T-helper 17 cell (primary cell): ENCODE measurements at regions not wholly inside any gene's neighbourhood (a gene's known extent, or its start where the extent isn't known, plus 50 kb on each side); places are given as distances from the start of the nearest gene placed in this dataset.

Experiments used
- ATAC-seq: fragments of 150-1000 bp; cut with Tn5 transposase; 2 replicates; pipeline ENCODE4 v1.10.0; 2021; ENCODE audit warnings: mild to moderate bottlenecking, moderate library complexity
- DNase-seq, 3 donors: peaks; one replicate each; pipeline versions ENCODE4 v3.0.0 to v3.0.0-alpha.2; 2020 to 2021
- H3K9me3 ChIP-seq: one replicate; pipeline ENCODE4 v1.7.0; 2013; ENCODE audit warnings: low read length, mild to moderate bottlenecking; ENCODE audit not compliant: control insufficient read depth, poor library complexity, severe bottlenecking
- H3K27ac Mint-ChIP-seq: one replicate; pipeline ENCODE4 v1.8.0; 2022; ENCODE audit warnings: mild to moderate bottlenecking, moderate library complexity, mixed read lengths
- H3K27me3 Mint-ChIP-seq: one replicate; pipeline ENCODE4 v1.8.0; 2022; ENCODE audit warnings: mixed read lengths
- H3K36me3 Mint-ChIP-seq: one replicate; pipeline ENCODE4 v1.8.0; 2022; ENCODE audit warnings: low read depth, mixed read lengths
- H3K4me1 Mint-ChIP-seq: one replicate; pipeline ENCODE4 v1.8.0; 2022; ENCODE audit warnings: mild to moderate bottlenecking, mixed read lengths
- H3K4me3 Mint-ChIP-seq: one replicate; pipeline ENCODE4 v1.8.0; 2022; ENCODE audit warnings: mild to moderate bottlenecking, moderate library complexity, mixed read lengths

DNA sequence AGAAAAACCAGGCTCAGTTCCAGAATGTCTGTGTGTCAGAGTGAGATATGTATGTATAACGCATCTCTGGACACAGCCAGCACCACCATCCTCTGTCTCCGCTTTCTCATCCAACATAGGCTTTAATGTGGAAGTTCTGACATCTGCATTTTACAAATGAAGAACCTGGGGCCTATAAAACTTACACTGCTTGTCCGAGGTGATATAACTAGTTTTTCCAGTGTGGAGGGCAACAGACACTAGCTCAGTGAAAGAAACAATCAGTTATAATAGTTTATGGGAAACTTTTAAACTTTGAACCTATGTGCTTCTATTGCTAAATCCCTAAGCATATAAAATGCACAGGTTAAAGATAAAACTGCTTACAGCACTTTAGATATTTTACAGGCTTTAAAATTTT is 208.7 kb downstream of the CRPPA start:
- Mint-ChIP-seq H3K27ac (no peak overlapping the region), H3K4me3 (no peak overlapping the region), H3K4me1 (no peaks in the 10 kb centered on the region), H3K36me3 (no peaks in the 10 kb centered on the region), H3K27me3 (no peaks in the 10 kb centered on the region)
- ATAC-seq, result no peak
- no peaks in the 10 kb centered on the region for H3K9me3 ChIP-seq
- no peak for DNase-seq

DNA sequence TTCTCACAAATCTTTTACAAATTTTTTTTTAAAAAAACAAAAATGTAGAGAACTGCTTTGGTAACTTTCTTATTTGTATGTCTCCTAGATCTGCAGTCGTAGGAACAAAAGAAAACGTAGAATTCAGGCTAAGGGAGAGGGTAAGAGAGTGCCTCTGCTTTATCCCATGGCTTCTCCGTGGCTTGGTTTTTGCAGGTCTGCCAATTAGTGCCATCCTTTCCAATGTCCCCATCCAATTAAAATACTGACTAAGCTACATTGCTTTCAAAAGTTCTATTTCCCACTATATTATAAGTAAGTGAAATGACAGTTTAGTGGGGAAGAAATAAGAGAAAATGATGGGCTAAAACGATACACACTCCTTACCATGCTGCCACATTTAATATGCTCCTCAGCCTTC is 209.3 kb downstream of the CRPPA start:
- H3K9me3 ChIP-seq, result no peaks in the 10 kb centered on the region
- DNase-seq (no peak), ATAC-seq (no peak)
- no peaks in the 10 kb centered on the region for H3K36me3 Mint-ChIP-seq
- H3K4me3 Mint-ChIP-seq, result no peak overlapping the region
- H3K27ac Mint-ChIP-seq, result no peak overlapping the region
- no peaks in the 10 kb centered on the region for H3K4me1 Mint-ChIP-seq
- no peaks in the 10 kb centered on the region for H3K27me3 Mint-ChIP-seq

DNA sequence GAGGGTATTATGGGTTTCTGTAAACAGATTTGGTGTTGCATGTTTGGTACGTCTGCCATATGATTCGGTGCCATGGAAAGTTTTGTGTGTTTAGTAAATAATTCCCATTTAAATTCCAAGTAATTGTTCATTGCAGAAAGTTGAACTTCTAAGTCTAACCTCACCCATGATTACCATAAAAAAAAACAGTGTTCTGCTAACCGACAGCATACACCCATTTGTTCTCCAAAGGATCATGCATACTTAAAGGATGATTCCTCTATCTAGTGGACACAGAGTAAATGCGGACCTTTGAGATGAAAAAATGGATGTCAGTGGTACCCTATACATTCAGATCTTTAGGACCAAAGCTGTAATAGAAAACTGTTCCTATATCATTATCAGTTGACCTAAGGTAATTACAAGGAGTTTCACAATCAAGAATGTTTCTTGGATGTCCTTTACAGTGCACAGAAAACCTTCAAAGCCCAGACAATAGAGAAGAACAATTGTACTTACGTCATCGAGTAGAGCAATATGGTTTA is 209.9 kb downstream of the CRPPA start:
- DNase-seq, result no peak
- Mint-ChIP-seq H3K27me3 (no peaks in the 10 kb centered on the region), H3K27ac (no peak overlapping the region), H3K4me3 (no peak overlapping the region), H3K4me1 (no peaks in the 10 kb centered on the region), H3K36me3 (no peaks in the 10 kb centered on the region)
- H3K9me3 ChIP-seq, result no peaks in the 10 kb centered on the region
- ATAC-seq, result no peak

DNA sequence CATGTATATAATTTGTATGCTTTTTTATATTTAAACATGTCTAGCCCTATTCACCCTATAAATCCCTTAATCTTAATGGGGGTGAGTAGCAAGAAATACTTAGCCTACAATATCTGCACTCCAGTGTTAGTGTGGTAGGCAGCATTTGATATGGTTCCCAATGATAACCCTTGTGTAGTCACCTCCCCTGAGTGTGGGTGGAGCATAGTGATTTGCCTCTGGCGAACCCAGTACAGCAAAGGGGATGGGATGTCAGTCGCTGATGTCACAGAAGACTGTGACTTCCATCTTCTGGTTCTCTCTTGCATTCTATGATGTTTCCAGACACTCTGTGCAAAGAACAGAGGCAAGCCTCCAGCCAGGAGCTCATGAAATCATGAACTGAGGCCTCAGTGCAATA is 211.2 kb downstream of the CRPPA start:
- no peaks in the 10 kb centered on the region for H3K4me1 Mint-ChIP-seq
- no peaks in the 10 kb centered on the region for H3K27me3 Mint-ChIP-seq
- H3K4me3 Mint-ChIP-seq, result no peak overlapping the region
- no peak overlapping the region for H3K27ac Mint-ChIP-seq
- no peaks in the 10 kb centered on the region for H3K9me3 ChIP-seq
- no peak for ATAC-seq
- no peak for DNase-seq
- H3K36me3 Mint-ChIP-seq, result no peaks in the 10 kb centered on the region

DNA sequence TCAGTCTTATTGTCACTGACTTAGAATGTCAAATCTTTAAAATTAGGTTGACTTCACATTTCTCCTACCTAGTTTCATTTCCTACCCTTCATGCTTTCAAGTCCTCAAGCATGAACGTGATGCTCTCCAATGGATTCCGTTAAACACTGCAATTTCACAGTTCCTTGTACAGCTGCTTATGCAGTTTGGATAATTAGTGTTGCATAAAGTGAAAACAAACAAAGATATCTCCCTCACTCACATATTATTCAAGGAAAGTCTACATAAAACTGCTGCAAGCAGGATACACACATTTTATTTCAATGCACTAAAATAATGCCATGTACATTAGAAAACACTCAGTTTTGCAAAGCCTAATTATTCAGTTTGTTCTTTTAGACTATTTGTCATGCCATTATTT is 214.0 kb downstream of the CRPPA start:
- Mint-ChIP-seq H3K36me3 (no peaks in the 10 kb centered on the region), H3K27me3 (no peaks in the 10 kb centered on the region), H3K4me1 (no peaks in the 10 kb centered on the region), H3K27ac (no peak overlapping the region), H3K4me3 (no peak overlapping the region)
- DNase-seq (no peak), ATAC-seq (no peak)
- H3K9me3 ChIP-seq, result no peaks in the 10 kb centered on the region

DNA sequence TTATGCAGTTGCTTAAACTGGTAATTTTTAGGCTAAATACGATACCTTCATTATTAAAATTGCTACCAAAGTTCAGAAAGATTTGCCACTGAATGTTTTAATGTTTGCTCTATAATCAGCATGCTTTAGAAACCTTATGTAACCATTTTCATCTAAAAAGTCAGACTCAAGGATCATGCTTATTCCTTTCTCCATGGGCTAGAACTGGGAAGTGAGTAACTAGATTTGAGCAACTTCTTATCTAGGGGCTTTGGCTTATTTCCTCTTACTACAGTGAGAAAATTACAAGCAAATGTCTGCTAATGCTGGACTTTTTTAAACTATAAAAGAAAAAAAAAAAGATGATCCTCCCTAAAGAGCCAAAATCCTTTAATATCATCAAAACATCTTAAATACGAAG is 215.9 kb downstream of the CRPPA start:
- ATAC-seq, result no peak
- Mint-ChIP-seq H3K4me3 (no peak overlapping the region), H3K4me1 (no peaks in the 10 kb centered on the region), H3K27ac (no peak overlapping the region), H3K27me3 (no peaks in the 10 kb centered on the region), H3K36me3 (no peaks in the 10 kb centered on the region)
- H3K9me3 ChIP-seq, result no peaks in the 10 kb centered on the region
- no peak for DNase-seq

DNA sequence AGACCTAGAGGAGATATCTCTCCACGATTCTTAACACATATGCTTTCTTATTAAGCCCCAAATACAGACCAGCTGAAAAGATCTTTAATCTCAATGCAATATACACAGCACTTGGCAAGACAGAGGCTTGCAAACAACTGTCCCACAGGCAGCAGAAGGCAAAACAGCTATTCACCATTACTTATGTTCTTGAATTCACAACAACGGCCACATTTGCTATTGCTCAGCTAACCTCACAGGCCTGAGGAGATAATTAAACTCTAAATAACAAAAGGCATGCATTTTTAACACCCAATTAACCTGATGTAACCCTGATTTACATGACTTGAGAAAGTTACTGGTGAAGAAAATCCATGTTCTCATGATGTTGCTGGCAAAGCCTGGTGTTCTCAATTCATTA is 216.4 kb downstream of the CRPPA start:
- H3K36me3 Mint-ChIP-seq, result no peaks in the 10 kb centered on the region
- DNase-seq, result no peak
- no peaks in the 10 kb centered on the region for H3K9me3 ChIP-seq
- no peaks in the 10 kb centered on the region for H3K27me3 Mint-ChIP-seq
- H3K4me3 Mint-ChIP-seq, result no peak overlapping the region
- no peak for ATAC-seq
- H3K27ac Mint-ChIP-seq, result no peak overlapping the region
- H3K4me1 Mint-ChIP-seq, result no peaks in the 10 kb centered on the region

DNA sequence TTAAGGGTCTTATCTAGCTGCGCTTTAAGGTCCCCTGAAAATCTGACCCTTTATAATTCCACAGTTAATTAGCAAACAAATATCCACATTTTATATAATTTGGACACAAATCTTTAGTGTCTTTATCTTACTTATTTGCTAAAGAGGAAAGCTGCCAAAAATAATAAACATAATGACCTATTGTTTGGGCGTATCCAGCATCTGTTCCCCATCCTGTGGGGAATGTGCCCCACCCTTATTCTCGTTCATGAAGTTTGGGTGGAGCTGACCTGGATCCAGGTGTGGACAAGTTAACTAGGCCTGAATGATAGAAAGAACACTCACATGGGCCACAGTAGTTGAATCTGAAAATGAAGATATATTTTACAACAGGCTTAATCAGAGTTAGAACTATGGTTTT is 218.3 kb downstream of the CRPPA start:
- no peak for ATAC-seq
- H3K27me3 Mint-ChIP-seq, result no peaks in the 10 kb centered on the region
- DNase-seq, result no peak
- H3K9me3 ChIP-seq, result no peaks in the 10 kb centered on the region
- no peak overlapping the region for H3K27ac Mint-ChIP-seq
- no peaks in the 10 kb centered on the region for H3K36me3 Mint-ChIP-seq
- no peak overlapping the region for H3K4me3 Mint-ChIP-seq
- H3K4me1 Mint-ChIP-seq, result no peaks in the 10 kb centered on the region

DNA sequence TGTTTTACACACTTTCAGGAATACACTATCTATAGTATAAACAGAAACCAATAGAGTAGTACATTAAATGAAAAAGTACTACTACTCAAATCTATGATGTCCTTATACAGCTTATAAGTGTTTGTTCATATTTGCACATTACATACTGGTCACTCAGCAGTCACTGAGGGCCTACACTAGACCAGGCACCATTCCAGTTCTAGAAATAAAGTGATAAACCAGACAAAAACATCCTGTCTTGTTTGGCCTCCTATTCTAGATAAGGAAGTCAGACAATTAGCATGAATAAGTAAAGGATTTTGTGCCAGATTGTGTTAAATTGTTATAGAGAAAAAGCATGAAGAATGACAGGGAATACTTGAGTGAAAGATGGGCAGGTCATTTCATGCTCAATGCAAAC is 219.0 kb downstream of the CRPPA start:
- no peak overlapping the region for H3K27ac Mint-ChIP-seq
- H3K4me3 Mint-ChIP-seq, result no peak overlapping the region
- H3K36me3 Mint-ChIP-seq, result no peaks in the 10 kb centered on the region
- no peaks in the 10 kb centered on the region for H3K9me3 ChIP-seq
- H3K4me1 Mint-ChIP-seq, result no peaks in the 10 kb centered on the region
- ATAC-seq (no peak), DNase-seq (no peak)
- H3K27me3 Mint-ChIP-seq, result no peaks in the 10 kb centered on the region

DNA sequence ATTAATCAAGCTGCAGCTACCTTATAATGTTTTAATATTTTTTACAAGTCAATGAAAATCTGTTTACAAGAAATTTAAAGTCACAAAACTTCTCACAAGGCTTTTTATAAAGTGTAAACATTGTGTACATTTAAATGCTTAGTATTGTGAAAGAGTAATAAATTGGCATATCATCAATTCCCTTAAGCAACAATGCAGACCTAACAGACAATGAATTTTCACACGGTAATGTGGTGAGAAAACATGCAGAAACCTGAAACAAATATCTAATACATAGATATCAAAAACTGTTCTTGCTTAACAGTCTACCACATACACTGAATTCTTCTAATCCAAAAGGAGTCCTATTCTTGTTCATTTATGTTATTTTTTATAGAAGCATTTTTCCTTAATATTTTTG is 220.7 kb downstream of the CRPPA start:
- no peak for DNase-seq
- H3K36me3 Mint-ChIP-seq, result no peaks in the 10 kb centered on the region
- no peaks in the 10 kb centered on the region for H3K9me3 ChIP-seq
- no peaks in the 10 kb centered on the region for H3K27me3 Mint-ChIP-seq
- no peak overlapping the region for H3K4me3 Mint-ChIP-seq
- H3K27ac Mint-ChIP-seq, result no peak overlapping the region
- ATAC-seq, result no peak
- H3K4me1 Mint-ChIP-seq, result no peaks in the 10 kb centered on the region

DNA sequence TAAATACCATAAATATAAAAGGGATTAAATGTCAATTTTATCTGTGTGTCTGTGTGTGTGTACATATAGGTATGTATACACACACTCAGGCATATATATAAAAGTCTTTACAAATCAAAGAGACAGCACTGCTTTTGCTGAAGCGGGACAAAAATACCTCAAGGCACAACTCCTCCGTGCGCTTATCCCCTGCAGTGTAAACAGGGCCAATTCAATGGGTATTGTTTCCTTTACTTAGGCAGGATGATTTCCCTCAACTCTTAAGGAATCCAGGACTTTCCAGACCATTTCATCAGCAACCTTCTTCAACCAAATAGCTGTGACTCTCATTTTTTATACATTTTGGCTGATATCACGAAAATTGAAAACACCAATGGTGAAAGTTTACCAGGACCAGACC is 227.7 kb downstream of the CRPPA start:
- no peaks in the 10 kb centered on the region for H3K9me3 ChIP-seq
- Mint-ChIP-seq H3K27ac (no peak overlapping the region), H3K4me1 (no peaks in the 10 kb centered on the region), H3K4me3 (no peak overlapping the region), H3K27me3 (no peaks in the 10 kb centered on the region), H3K36me3 (no peaks in the 10 kb centered on the region)
- DNase-seq (no peak), ATAC-seq (no peak)

DNA sequence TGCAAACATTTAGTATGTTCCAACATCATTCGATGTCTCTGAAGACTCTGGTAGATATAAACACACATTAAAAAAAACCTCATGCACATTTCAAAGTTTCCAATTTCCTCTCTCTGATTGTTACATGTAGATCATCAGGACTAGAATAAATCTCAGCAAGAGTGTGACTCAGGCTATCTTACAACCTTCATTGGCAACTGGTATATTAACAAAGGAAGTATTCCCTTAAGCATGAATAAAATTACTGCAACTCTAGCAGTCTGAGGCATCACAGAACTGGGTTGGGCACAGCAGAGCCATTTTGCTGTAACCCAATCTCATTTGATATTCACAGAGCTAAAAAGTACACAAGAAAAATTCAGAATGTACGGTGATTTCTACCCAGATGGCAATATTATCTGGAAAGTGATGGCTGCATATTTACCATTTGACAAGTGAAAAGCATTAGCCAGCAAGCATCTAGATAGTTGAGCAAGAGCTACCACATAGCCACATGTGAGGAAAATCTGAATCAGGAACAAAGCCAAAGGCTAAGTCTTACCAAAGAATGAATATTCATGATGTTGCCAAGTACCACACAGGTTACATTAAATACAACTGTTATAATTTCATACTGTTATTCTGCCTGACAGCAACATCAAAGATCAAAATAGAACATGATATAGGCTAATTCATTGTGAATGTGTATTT is 232.2 kb downstream of the CRPPA start:
- Mint-ChIP-seq H3K4me1 (no peaks in the 10 kb centered on the region), H3K27me3 (no peaks in the 10 kb centered on the region), H3K4me3 (no peak overlapping the region), H3K36me3 (no peaks in the 10 kb centered on the region), H3K27ac (no peak overlapping the region)
- DNase-seq, result no peak
- no peaks in the 10 kb centered on the region for H3K9me3 ChIP-seq
- no peak for ATAC-seq

DNA sequence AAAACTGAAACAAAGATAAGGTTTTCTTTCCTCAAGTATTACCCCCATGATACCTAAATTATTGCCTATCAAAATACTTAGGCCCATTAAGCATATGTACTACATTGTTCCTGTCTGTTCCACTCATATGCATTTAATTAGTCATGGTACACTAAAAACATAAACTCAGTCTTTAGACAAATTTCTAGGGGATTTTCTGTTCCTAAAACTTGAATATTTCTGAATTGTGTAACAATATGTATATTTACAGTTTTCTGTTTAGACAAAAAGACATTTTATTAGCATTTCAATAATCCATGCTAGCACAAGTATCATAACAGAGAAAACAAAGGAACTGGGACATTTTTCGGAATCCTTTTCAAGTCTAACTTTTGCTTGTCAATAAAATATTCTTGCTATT is 234.2 kb downstream of the CRPPA start:
- ATAC-seq, result no peak
- no peaks in the 10 kb centered on the region for H3K27me3 Mint-ChIP-seq
- no peak overlapping the region for H3K4me3 Mint-ChIP-seq
- no peaks in the 10 kb centered on the region for H3K36me3 Mint-ChIP-seq
- H3K9me3 ChIP-seq, result no peaks in the 10 kb centered on the region
- no peaks in the 10 kb centered on the region for H3K4me1 Mint-ChIP-seq
- no peak for DNase-seq
- H3K27ac Mint-ChIP-seq, result no peak overlapping the region

DNA sequence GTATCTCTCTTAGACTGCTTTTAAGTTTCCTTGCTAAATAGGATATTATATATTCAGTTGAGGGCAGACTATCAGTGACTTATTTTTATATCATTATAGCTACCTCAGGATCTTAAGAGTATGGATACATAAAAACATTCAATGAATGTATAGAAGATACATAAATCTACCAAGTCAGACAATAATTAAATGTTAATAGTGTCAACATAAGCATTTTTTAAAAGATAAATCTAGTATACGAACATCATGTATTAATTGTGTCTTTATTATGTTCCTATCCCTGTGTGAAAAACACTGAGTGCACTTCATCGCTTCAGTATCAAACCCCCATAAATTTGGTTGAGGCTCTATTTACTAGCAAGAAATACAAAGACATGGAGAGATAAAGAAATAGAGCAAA is 242.8 kb downstream of the CRPPA start:
- H3K4me3 Mint-ChIP-seq, result no peak overlapping the region
- no peaks in the 10 kb centered on the region for H3K9me3 ChIP-seq
- no peaks in the 10 kb centered on the region for H3K36me3 Mint-ChIP-seq
- H3K4me1 Mint-ChIP-seq, result no peaks in the 10 kb centered on the region
- DNase-seq (no peak), ATAC-seq (no peak)
- no peaks in the 10 kb centered on the region for H3K27me3 Mint-ChIP-seq
- H3K27ac Mint-ChIP-seq, result no peak overlapping the region
